NB4 (cell line): ENCODE measurements at regions not wholly inside any gene's neighbourhood (a gene's known extent, or its start where the extent isn't known, plus 50 kb on each side); places are given as distances from the start of the nearest gene placed in this dataset.

ENCODE experiments used
- DNase-seq: peaks from one replicate; pipeline ENCODE4 v3.0.0; 2010; ENCODE audit warnings: low read depth
- H3K4me3 ChIP-seq: one replicate; pipeline ENCODE4 v1.5.1; 2011; ENCODE audit warnings: mild to moderate bottlenecking, low read depth, low read length, moderate library complexity
- MYC ChIP-seq: IDR thresholded peaks from 2 replicates; pipeline ENCODE4 v1.6.1; 2011; ENCODE audit warnings: low read depth, low read length
- POLR2A ChIP-seq: IDR thresholded peaks from 2 replicates; pipeline ENCODE4 v1.6.1; 2011; ENCODE audit warnings: mild to moderate bottlenecking; ENCODE audit not compliant: insufficient read length; ENCODE audit errors: extremely low read depth
- TF ChIP-seq, protein P1 (sequence below): IDR thresholded peaks from 2 replicates; pipeline ENCODE4 v1.6.1; 2011; ENCODE audit warnings: low read depth, low read length
- TF ChIP-seq, protein P2 (sequence below): IDR thresholded peaks from one replicate; pipeline ENCODE4 v1.5.1; 2012; ENCODE audit warnings: low read depth, low read length

DNA sequence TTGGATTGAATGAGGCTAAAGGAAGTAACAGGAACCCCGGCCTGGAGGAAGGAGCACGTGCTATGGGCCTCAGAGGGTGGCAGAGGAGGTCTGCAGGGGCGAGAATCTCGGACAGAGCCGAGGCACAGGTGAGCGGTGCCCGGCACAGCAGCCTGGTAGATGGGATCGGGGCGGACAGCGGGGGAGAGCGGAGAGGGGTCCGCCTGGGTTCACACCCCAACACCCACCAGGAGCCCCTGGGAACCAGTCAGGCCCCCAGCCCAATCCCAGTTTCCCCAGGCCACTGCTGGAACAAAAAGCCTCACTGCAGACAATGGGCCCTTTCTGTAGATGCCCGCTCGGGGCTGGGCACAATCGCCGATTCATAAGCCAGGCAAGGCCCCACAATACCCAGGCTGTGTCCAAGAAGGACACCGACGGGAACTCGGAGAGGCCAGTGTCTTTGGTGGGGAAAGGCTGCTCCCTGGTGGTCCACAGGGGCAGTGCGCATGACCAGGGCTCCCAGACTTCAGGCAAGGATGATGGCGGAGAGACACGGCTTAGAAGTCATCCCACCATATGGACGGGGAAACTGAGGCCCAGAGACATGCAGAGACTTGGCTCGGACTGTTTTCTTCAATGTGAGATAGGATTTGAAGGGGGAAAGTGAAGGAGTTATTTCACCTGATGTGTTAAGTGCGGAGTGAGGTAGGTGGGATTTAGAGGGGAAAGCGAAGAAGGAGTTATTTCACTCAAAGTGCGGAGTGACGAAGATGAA lies 106.9 kb upstream of the GPR26 start:
- DNase-seq, result peak; percentile 76
- no peak overlapping the region for H3K4me3 ChIP-seq
- no peak for TF ChIP-seq POLR2A
- TF ChIP-seq, protein P1, sequence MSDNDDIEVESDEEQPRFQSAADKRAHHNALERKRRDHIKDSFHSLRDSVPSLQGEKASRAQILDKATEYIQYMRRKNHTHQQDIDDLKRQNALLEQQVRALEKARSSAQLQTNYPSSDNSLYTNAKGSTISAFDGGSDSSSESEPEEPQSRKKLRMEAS, result peak; percentile 70
- TF ChIP-seq, protein P2, sequence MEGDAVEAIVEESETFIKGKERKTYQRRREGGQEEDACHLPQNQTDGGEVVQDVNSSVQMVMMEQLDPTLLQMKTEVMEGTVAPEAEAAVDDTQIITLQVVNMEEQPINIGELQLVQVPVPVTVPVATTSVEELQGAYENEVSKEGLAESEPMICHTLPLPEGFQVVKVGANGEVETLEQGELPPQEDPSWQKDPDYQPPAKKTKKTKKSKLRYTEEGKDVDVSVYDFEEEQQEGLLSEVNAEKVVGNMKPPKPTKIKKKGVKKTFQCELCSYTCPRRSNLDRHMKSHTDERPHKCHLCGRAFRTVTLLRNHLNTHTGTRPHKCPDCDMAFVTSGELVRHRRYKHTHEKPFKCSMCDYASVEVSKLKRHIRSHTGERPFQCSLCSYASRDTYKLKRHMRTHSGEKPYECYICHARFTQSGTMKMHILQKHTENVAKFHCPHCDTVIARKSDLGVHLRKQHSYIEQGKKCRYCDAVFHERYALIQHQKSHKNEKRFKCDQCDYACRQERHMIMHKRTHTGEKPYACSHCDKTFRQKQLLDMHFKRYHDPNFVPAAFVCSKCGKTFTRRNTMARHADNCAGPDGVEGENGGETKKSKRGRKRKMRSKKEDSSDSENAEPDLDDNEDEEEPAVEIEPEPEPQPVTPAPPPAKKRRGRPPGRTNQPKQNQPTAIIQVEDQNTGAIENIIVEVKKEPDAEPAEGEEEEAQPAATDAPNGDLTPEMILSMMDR, result peak; percentile 97
- TF ChIP-seq MYC, result no peak

DNA sequence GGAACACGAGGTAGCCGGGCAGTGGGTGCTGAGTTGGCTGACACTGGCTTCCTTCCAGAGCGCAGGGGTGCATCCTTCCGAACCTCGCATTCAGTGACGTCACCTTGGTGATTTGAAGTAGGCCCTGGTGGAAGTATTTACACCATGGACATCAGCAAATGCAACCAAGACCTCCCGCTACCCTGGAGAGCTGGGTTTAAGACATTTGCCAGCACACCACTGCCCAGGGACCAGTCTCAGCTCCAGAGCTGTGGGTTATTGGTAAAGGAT lies 106.4 kb upstream of the GPR26 start:
- DNase-seq, result no peak
- TF ChIP-seq, protein P2, result no peak
- TF ChIP-seq MYC (no peak), POLR2A (no peak)
- TF ChIP-seq, protein P1, result no peak
- no peak overlapping the region for H3K4me3 ChIP-seq

DNA sequence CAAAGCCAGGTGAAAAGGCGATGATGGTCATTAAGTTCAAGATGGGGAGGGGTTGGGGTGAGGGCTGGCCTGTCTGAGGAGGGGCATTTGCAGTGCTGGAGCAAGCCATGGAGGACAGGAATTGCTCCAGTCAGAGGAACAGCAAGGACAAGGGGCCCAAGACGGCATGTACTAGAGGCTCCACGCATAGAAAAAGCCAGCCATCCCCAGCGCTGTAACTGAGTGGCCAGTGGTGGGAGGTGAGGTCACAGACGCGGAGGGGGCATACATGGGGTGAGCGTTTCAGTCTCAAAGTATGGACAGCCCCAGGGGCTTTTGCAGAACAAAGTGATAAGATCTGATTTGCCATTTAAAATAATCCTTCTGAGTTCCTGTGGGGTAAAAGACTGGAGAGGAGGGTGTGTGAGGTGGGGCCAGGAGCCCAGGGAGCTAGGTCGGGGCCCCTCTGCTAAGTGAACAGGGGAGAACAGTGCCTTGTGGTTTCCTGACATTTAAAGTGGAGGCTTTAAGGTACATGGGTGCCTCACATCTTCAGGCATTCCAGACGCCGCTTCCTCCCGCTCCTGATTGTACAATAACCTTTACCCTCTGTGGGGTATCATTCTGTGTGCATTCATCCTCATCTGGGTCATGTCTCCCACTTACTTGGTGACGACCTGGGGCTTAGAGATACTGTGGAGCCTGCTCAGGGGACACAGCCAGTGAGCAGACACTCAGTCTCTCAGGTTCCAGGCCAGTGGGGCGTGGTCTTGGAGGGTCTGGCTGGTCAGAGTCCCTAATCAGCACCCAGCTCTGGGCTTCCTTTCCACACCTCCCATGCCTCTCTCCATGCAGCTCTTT lies 105.6 kb upstream of the GPR26 start:
- no peak for DNase-seq
- TF ChIP-seq MYC (no peak), POLR2A (no peak)
- TF ChIP-seq, protein P1, result no peak
- TF ChIP-seq, protein P2, result no peak
- H3K4me3 ChIP-seq, result no peak overlapping the region

DNA sequence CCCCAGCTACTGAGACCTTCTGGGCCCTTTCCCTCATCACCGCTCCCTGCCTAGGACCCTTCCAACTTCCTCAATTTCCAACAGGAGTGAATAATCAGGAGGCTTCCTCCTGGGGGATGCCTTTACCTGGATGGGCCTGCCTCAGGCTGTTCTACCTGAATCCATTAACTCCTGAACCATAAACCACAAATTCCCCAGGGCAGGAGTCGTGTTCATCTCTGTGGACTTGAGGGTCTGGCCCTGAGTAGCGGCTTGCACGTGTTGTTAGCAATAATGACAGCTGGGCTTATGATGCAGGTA lies 105.1 kb upstream of the GPR26 start:
- TF ChIP-seq, protein P1, result no peak
- TF ChIP-seq MYC, result no peak
- TF ChIP-seq, protein P2, result no peak
- TF ChIP-seq POLR2A, result no peak
- no peak overlapping the region for H3K4me3 ChIP-seq
- DNase-seq, result no peak

DNA sequence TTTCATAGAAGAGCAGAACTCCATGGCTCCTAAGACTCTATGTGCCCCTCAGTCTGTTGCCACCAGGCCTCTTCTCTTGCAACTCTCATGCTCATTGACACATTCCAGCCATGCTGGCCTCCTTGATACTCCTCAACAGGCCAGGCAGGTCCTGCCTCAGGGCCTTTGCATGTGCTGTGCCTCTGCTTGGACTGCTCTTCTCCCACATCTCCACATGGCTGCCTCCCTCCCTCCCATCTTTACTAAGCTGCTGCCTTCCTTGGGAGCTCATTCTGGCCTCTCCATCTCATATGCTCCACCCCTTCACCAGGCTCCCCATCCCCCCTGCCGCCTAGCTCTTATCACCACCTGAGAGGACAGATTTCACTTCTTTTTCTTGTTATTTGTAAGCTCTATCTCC lies 103.8 kb upstream of the GPR26 start:
- DNase-seq, result no peak
- H3K4me3 ChIP-seq, result no peak overlapping the region
- TF ChIP-seq, protein P2, result no peak
- TF ChIP-seq, protein P1, result no peak
- TF ChIP-seq MYC (no peak), POLR2A (no peak)
